ENCODE measurements at regions not wholly inside any gene's neighbourhood (a gene's known extent, or its start where the extent isn't known, plus 50 kb on each side); places are given as distances from the start of the nearest gene placed in this dataset.
A peak's percentile ranks its signal among the peaks of the same experiment; 100 is the strongest.

- no peak for TF ChIP-seq CTCF (conservative IDR thresholded peaks at IDR 0.05; ENCODE audit: low read depth, low read length)
- no peak for DNase-seq (ENCODE audit: low read depth)
- H3K4me3 ChIP-seq (ENCODE audit: low read length) = no peak overlapping the region
Measured at GRCh38 chr4:64721106-64721505, 311.9 kb upstream of the TECRL start.

GRCh38 chr4:64718091-64718490, 308.8 kb upstream of the TECRL start:
- DNase-seq (ENCODE audit: low read depth) = peak; percentile 93
- no peak for TF ChIP-seq CTCF (conservative IDR thresholded peaks at IDR 0.05; ENCODE audit: low read depth, low read length)
- no peak overlapping the region for H3K4me3 ChIP-seq (ENCODE audit: low read length)

- TF ChIP-seq CTCF (conservative IDR thresholded peaks at IDR 0.05; ENCODE audit: low read depth, low read length) = no peak
Measured at GRCh38 chr4:64715741-64716140, 306.5 kb upstream of the TECRL start.

GRCh38 chr4:64713256-64713840, 304.1 kb upstream of the TECRL start:
- peak; percentile 5 for DNase-seq (ENCODE audit: low read depth)
- peak; percentile 58 for TF ChIP-seq CTCF (conservative IDR thresholded peaks at IDR 0.05; ENCODE audit: low read depth, low read length)
- no peak overlapping the region for H3K4me3 ChIP-seq (ENCODE audit: low read length)

More at GRCh38 chr4:64715741-64716140, 306.5 kb upstream of the TECRL start:
- DNase-seq (ENCODE audit: low read depth) = no peak
- no peak overlapping the region for H3K4me3 ChIP-seq (ENCODE audit: low read length)

- H3K4me3 ChIP-seq (ENCODE audit: low read length) = no peak overlapping the region
- TF ChIP-seq CTCF (conservative IDR thresholded peaks at IDR 0.05; ENCODE audit: low read depth, low read length) = no peak
- no peak for DNase-seq (ENCODE audit: low read depth)
Measured at GRCh38 chr4:64712590-64712989, 303.3 kb upstream of the TECRL start.

GRCh38 chr4:64705989-64706388, 296.7 kb upstream of the TECRL start:
- TF ChIP-seq CTCF (conservative IDR thresholded peaks at IDR 0.05; ENCODE audit: low read depth, low read length) = no peak
- H3K4me3 ChIP-seq (ENCODE audit: low read length) = no peak overlapping the region
- DNase-seq (ENCODE audit: low read depth) = no peak

GRCh38 chr4:64698171-64698570, 288.9 kb upstream of the TECRL start:
- DNase-seq (ENCODE audit: low read depth) = no peak
- no peak overlapping the region for H3K4me3 ChIP-seq (ENCODE audit: low read length)
- TF ChIP-seq CTCF (conservative IDR thresholded peaks at IDR 0.05; ENCODE audit: low read depth, low read length) = no peak
